DND-41 (cell line): ENCODE measurements at regions not wholly inside any gene's neighbourhood (a gene's known extent, or its start where the extent isn't known, plus 50 kb on each side); places are given as distances from the start of the nearest gene placed in this dataset.

ENCODE experiments used
- ATAC-seq: fragments of 200-7000 bp; cut with Tn5 transposase; 3 replicates; pipeline ENCODE4 v1.9.1; 2021; ENCODE audit warnings: low read depth; ENCODE audit not compliant: insufficient read depth
- DNase-seq: peaks from one replicate; pipeline ENCODE4 v3.0.0-alpha.2; 2020
- H2AFZ ChIP-seq: 2 replicates; pipeline ENCODE4 v1.6.0; 2012; ENCODE audit warnings: low read depth, low read length
- H3K27ac ChIP-seq: 2 replicates; pipeline ENCODE4 v1.5.1; 2012; ENCODE audit warnings: low read length, inconsistent platforms
- H3K27me3 ChIP-seq: fragments of 200-600 bp; sonication (generic); 2 replicates; pipeline ENCODE4 v1.6.0; 2012; ENCODE audit warnings: low read length, mild to moderate bottlenecking, inconsistent platforms; ENCODE audit not compliant: insufficient read depth, poor library complexity
- H3K36me3 ChIP-seq: 2 replicates; pipeline ENCODE4 v1.5.1; 2012; ENCODE audit warnings: low read length, inconsistent platforms; ENCODE audit not compliant: insufficient read depth
- H3K4me1 ChIP-seq: 2 replicates; pipeline ENCODE4 v1.5.1; 2012; ENCODE audit warnings: mild to moderate bottlenecking, low read length; ENCODE audit not compliant: insufficient read depth
- H3K4me2 ChIP-seq: 2 replicates; pipeline ENCODE4 v1.6.0; 2012; ENCODE audit warnings: mild to moderate bottlenecking, moderate library complexity, low read length, inconsistent platforms; ENCODE audit not compliant: insufficient read depth
- H3K4me3 ChIP-seq, 2 experiments: fragments of 200-600 bp in 1 of 2; shearing (Covaris generic) in 1 of 2; 2 replicates each; pipeline ENCODE4 v1.5.1; 2012 to 2016; ENCODE audit warnings: inconsistent platforms in 2 of 2, low read length in 2 of 2, mild to moderate bottlenecking in 2 of 2, low read depth in 1 of 2, moderate library complexity in 1 of 2
- H3K79me2 ChIP-seq: 2 replicates; pipeline ENCODE4 v1.6.0; 2012; ENCODE audit warnings: low read length, inconsistent platforms; ENCODE audit not compliant: insufficient read depth
- H3K9ac ChIP-seq: 2 replicates; pipeline ENCODE4 v1.6.0; 2012; ENCODE audit warnings: low read depth, mild to moderate bottlenecking, inconsistent platforms, low read length, moderate library complexity
- H3K9me3 ChIP-seq: 2 replicates; pipeline ENCODE4 v1.5.1; 2012; ENCODE audit warnings: low read length, moderate library complexity, mild to moderate bottlenecking, inconsistent platforms; ENCODE audit not compliant: insufficient read depth, severe bottlenecking
- H4K20me1 ChIP-seq: 2 replicates; pipeline ENCODE4 v1.6.0; 2012; ENCODE audit warnings: low read length; ENCODE audit not compliant: insufficient read depth
- CTCF ChIP-seq: IDR thresholded peaks from 2 replicates; pipeline ENCODE4 v1.5.1; 2012; ENCODE audit warnings: borderline replicate concordance, low read length, moderate library complexity, mild to moderate bottlenecking; ENCODE audit not compliant: poor library complexity, severe bottlenecking; ENCODE audit errors: extremely low read depth
- EZH2 ChIP-seq: IDR thresholded peaks from 3 replicates; pipeline ENCODE4 v1.6.1; 2012; ENCODE audit warnings: borderline replicate concordance, low read depth, mild to moderate bottlenecking, moderate library complexity, low read length, inconsistent platforms; ENCODE audit not compliant: severe bottlenecking

GRCh38 chr2:187815113-187815512, 260.9 kb upstream of the TFPI start:
- no peaks in the 10 kb centered on the region for H3K36me3 ChIP-seq
- no peak for DNase-seq
- H3K4me3 ChIP-seq, result no peak overlapping the region
- H4K20me1 ChIP-seq, result no peaks in the 10 kb centered on the region
- ATAC-seq, result no peak
- TF ChIP-seq CTCF, result no peak
- TF ChIP-seq EZH2, result no peak
- H3K4me1 ChIP-seq, result no peaks in the 10 kb centered on the region
- H3K4me2 ChIP-seq, result no peak overlapping the region
- peaks cover 9% of the 10 kb centered on the region for H3K9me3 ChIP-seq
- H3K9ac ChIP-seq, result no peak overlapping the region
- H2AFZ ChIP-seq, result no peak overlapping the region
- H3K79me2 ChIP-seq, result no peaks in the 10 kb centered on the region
- H3K27me3 ChIP-seq, result no peaks in the 10 kb centered on the region
- H3K27ac ChIP-seq, result no peak overlapping the region

- no peak for TF ChIP-seq EZH2
- TF ChIP-seq CTCF, result no peak
- ATAC-seq (no peak), DNase-seq (no peak)
- H3K4me3 ChIP-seq, result no peak overlapping the region
- no peak overlapping the region for H3K9ac ChIP-seq
- no peaks in the 10 kb centered on the region for H4K20me1 ChIP-seq
- no peak overlapping the region for H2AFZ ChIP-seq
- H3K27ac ChIP-seq, result no peak overlapping the region
- no peaks in the 10 kb centered on the region for H3K27me3 ChIP-seq
- no peaks in the 10 kb centered on the region for H3K79me2 ChIP-seq
- peaks cover 9% of the 10 kb centered on the region for H3K9me3 ChIP-seq
- H3K36me3 ChIP-seq, result no peaks in the 10 kb centered on the region
- no peak overlapping the region for H3K4me2 ChIP-seq
- H3K4me1 ChIP-seq, result no peaks in the 10 kb centered on the region
Observed at GRCh38 chr2:187819624-187820023, 265.4 kb upstream of the TFPI start.

GRCh38 chr2:187825108-187825507, 270.9 kb upstream of the TFPI start:
- Histone ChIP-seq H3K27me3 (no peaks in the 10 kb centered on the region), H3K4me1 (no peaks in the 10 kb centered on the region), H2AFZ (no peak overlapping the region), H4K20me1 (no peaks in the 10 kb centered on the region), H3K79me2 (no peaks in the 10 kb centered on the region), H3K9me3 (no peaks in the 10 kb centered on the region), H3K4me3 (no peak overlapping the region), H3K4me2 (no peak overlapping the region), H3K9ac (no peak overlapping the region), H3K27ac (no peak overlapping the region), H3K36me3 (no peaks in the 10 kb centered on the region)
- DNase-seq (no peak), ATAC-seq (no peak)
- TF ChIP-seq EZH2, result no peak
- no peak for TF ChIP-seq CTCF

- no peaks in the 10 kb centered on the region for H4K20me1 ChIP-seq
- no peak overlapping the region for H3K27ac ChIP-seq
- DNase-seq (no peak), ATAC-seq (no peak)
- TF ChIP-seq EZH2 (no peak), CTCF (no peak)
- no peaks in the 10 kb centered on the region for H3K9me3 ChIP-seq
- no peak overlapping the region for H3K4me3 ChIP-seq
- no peaks in the 10 kb centered on the region for H3K36me3 ChIP-seq
- H3K27me3 ChIP-seq, result no peaks in the 10 kb centered on the region
- H3K4me1 ChIP-seq, result no peaks in the 10 kb centered on the region
- H3K79me2 ChIP-seq, result no peaks in the 10 kb centered on the region
- no peak overlapping the region for H3K4me2 ChIP-seq
- H3K9ac ChIP-seq, result no peak overlapping the region
- H2AFZ ChIP-seq, result no peak overlapping the region
Observed at GRCh38 chr2:187826023-187826422, 271.8 kb upstream of the TFPI start.
